Caco-2 (cell line): ENCODE measurements at regions not wholly inside any gene's neighbourhood (a gene's known extent, or its start where the extent isn't known, plus 50 kb on each side); places are given as distances from the start of the nearest gene placed in this dataset.

Experiments used
- BruUV-seq: library from RNA; stranded (reverse); fragments of 400-500 nt; replicated peaks from 2 replicates; lab custom pipeline; 2021; lab: Mats Ljungman, UMichigan
- CTCF ChIA-PET: fragments of 300-600 bp; sonication (Branson Sonifier 250); formaldehyde crosslinking; loops from one replicate; lab custom pipeline; 2022; ENCODE audit warnings: antibody characterized with exemption; lab: Charles Lee
- POLR2A ChIA-PET: fragments of 300-600 bp; sonication (Branson Sonifier 250); formaldehyde crosslinking; loops from one replicate; lab custom pipeline; 2022; ENCODE audit warnings: antibody characterized with exemption; lab: Charles Lee
- DNase-seq, 2 experiments: peaks; one replicate each; pipeline versions ENCODE4 v3.0.0 to v3.0.0-alpha.2; 2020 to 2022
- H3K27me3 ChIP-seq: replicated peaks from 2 replicates; pipeline ENCODE4 v1.6.0; 2011; ENCODE audit warnings: low read length; ENCODE audit not compliant: control insufficient read depth, insufficient read depth
- H3K36me3 ChIP-seq: 2 replicates; pipeline ENCODE4 v1.5.1; 2011; ENCODE audit warnings: low read length; ENCODE audit not compliant: control insufficient read depth, insufficient read depth
- H3K4me1 ChIP-seq: fragments of 250-450 bp; sonication (Bioruptor Pico); 2 replicates; pipeline ENCODE4 v1.5.1; 2020; ENCODE audit warnings: mild to moderate bottlenecking
- H3K4me3 ChIP-seq: 2 replicates; pipeline ENCODE4 v1.5.1; 2011; ENCODE audit warnings: low read depth, mild to moderate bottlenecking, control low read depth, low read length
- H3K9me3 ChIP-seq: fragments of 250-450 bp; sonication (Bioruptor Pico); 2 replicates; pipeline ENCODE4 v1.5.1; 2020; ENCODE audit warnings: mild to moderate bottlenecking, moderate library complexity
- H3K27ac Mint-ChIP-seq: one replicate; pipeline ENCODE4 v1.8.0; 2022; ENCODE audit warnings: mixed read lengths; ENCODE audit not compliant: unreplicated experiment
- H3K27me3 Mint-ChIP-seq: one replicate; pipeline ENCODE4 v1.8.0; 2022; ENCODE audit warnings: mixed read lengths; ENCODE audit not compliant: insufficient read depth, unreplicated experiment
- H3K36me3 Mint-ChIP-seq: one replicate; pipeline ENCODE4 v1.8.0; 2022; ENCODE audit warnings: mild to moderate bottlenecking, mixed read lengths; ENCODE audit not compliant: insufficient read depth, unreplicated experiment
- H3K4me1 Mint-ChIP-seq: one replicate; pipeline ENCODE4 v1.8.0; 2022; ENCODE audit warnings: low read depth, mixed read lengths; ENCODE audit not compliant: unreplicated experiment
- H3K4me3 Mint-ChIP-seq: one replicate; pipeline ENCODE4 v1.8.0; 2022; ENCODE audit warnings: mild to moderate bottlenecking, moderate library complexity, mixed read lengths; ENCODE audit not compliant: unreplicated experiment
- H3K9me3 Mint-ChIP-seq: one replicate; pipeline ENCODE4 v1.8.0; 2022; ENCODE audit warnings: mixed read lengths; ENCODE audit not compliant: unreplicated experiment
- intact Hi-C: fragments of 100-400 bp; cut with micrococcal nuclease; formaldehyde crosslinking; loops from one replicate; pipeline ENCODE4 v1.10.0; 2022; ENCODE audit not compliant: unreplicated experiment
- TF ChIP-seq, protein P1 (sequence below), 2 experiments: fragments of 200-600 bp in 1 of 2; IDR thresholded peaks; 1 replicate in 1 of 2; 2 replicates in 1 of 2; pipeline versions ENCODE4 v1.5.1 to v1.8.0; 2011 to 2022; ENCODE audit warnings: antibody characterized with exemption in 1 of 2, control low read depth in 1 of 2, inconsistent platforms in 1 of 2, low read depth in 1 of 2, low read length in 1 of 2, mild to moderate bottlenecking in 1 of 2, moderate library complexity in 1 of 2; ENCODE audit not compliant: insufficient read depth in 1 of 2, severe bottlenecking in 1 of 2, unreplicated experiment in 1 of 2

DNA sequence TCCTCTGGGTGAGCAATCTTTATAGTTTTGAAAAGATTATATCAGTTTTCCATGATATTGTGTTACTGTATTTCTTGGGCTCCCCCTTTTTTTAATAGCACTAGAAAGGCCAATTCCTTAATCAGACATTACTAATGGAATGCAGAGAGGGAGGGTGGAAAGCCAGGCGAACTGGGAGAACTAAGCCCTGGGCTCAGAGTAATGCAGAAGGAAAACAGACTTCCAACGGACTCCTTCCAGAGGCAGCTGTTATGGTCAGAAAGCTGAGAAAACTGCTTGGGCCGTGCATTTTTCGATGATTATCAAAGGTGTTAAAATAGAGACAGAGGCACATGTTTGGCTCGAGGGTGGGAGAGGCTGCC, 206.3 kb downstream of the FOXD2 start:
- no peak overlapping the region for H3K27ac Mint-ChIP-seq
- ChIA-PET POLR2A (no interaction called here), CTCF (no interaction called here)
- Histone ChIP-seq H3K4me1 (no peaks in the 10 kb centered on the region), H3K9me3 (no peaks in the 10 kb centered on the region), H3K27me3 (no peaks in the 10 kb centered on the region), H3K4me3 (no peak overlapping the region), H3K36me3 (no peaks in the 10 kb centered on the region)
- intact Hi-C loops: no loop called here
- H3K4me1 Mint-ChIP-seq: no peaks in the 10 kb centered on the region
- DNase-seq: no peak
- no peaks in the 10 kb centered on the region for H3K9me3 Mint-ChIP-seq
- no peaks in the 10 kb centered on the region for H3K36me3 Mint-ChIP-seq
- no peak overlapping the region for H3K4me3 Mint-ChIP-seq
- TF ChIP-seq, protein P1, sequence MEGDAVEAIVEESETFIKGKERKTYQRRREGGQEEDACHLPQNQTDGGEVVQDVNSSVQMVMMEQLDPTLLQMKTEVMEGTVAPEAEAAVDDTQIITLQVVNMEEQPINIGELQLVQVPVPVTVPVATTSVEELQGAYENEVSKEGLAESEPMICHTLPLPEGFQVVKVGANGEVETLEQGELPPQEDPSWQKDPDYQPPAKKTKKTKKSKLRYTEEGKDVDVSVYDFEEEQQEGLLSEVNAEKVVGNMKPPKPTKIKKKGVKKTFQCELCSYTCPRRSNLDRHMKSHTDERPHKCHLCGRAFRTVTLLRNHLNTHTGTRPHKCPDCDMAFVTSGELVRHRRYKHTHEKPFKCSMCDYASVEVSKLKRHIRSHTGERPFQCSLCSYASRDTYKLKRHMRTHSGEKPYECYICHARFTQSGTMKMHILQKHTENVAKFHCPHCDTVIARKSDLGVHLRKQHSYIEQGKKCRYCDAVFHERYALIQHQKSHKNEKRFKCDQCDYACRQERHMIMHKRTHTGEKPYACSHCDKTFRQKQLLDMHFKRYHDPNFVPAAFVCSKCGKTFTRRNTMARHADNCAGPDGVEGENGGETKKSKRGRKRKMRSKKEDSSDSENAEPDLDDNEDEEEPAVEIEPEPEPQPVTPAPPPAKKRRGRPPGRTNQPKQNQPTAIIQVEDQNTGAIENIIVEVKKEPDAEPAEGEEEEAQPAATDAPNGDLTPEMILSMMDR (IDR thresholded peaks at IDR 0.05; ENCODE audit: insufficient read depth in 1 of 2, low read depth in 1 of 2, low read length in 1 of 2, severe bottlenecking in 1 of 2, unreplicated experiment in 1 of 2): no peak
- BruUV-seq: no TSS peak
- H3K27me3 Mint-ChIP-seq: peaks cover 4% of the 10 kb centered on the region

DNA sequence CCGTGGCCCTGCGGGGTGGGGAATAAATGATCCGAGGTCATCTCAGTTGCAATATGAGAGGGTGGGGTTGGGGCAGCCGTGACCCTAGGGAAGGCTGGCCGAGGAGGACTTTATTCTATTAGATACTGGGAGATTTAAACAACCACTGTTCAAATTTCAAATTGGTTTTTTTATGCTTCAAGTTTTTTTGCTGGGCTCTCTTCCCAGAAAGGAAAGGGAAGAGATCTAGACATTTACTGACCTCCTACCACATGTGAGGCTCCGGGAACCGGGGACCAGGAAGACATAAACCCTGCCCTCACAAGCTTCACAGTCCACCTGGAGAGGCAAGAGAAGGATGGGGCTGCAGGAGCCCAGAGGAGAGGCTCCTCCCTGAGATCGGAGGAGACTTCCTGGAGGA, 207.3 kb downstream of the FOXD2 start:
- H3K36me3 ChIP-seq: no peaks in the 10 kb centered on the region
- Mint-ChIP-seq H3K9me3 (no peaks in the 10 kb centered on the region), H3K36me3 (no peaks in the 10 kb centered on the region), H3K27me3 (peaks cover 4% of the 10 kb centered on the region), H3K27ac (no peak overlapping the region), H3K4me3 (no peak overlapping the region), H3K4me1 (no peaks in the 10 kb centered on the region)
- no peaks in the 10 kb centered on the region for H3K4me1 ChIP-seq
- H3K27me3 ChIP-seq: no peaks in the 10 kb centered on the region
- no peak overlapping the region for H3K4me3 ChIP-seq
- H3K9me3 ChIP-seq: no peaks in the 10 kb centered on the region
- intact Hi-C loops: no loop called here
- BruUV-seq: no TSS peak
- no peak for DNase-seq
- CTCF ChIA-PET: no interaction called here
- POLR2A ChIA-PET: interaction anchor here (0.6 kb wide), 1 partner anchor 115 kb away, joined by 3 read pairs; no protein-coding TSS in a partner anchor
- TF ChIP-seq, protein P1 (IDR thresholded peaks at IDR 0.05; ENCODE audit: insufficient read depth in 1 of 2, low read depth in 1 of 2, low read length in 1 of 2, severe bottlenecking in 1 of 2, unreplicated experiment in 1 of 2): no peak

DNA sequence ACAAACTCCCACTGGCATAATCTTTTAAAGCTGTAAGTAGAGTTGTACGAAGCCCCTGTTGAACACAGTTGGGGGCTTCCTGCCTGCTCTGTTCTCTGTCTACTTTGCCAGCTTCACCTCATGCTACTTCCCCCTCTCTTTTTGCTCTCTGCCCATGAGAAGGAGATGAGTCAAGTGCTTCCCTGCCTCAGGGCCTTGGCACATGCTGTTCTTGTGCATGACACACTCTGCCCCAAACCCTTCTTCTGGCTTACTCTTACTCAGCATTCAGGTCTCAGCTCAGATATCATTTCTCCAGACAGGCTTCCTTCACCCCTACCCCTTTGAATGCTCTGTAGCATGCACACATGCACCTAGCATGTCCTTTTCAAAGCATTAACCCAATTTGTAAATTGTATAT, 208.8 kb downstream of the FOXD2 start:
- ChIA-PET CTCF (no interaction called here), POLR2A (no interaction called here)
- Mint-ChIP-seq H3K4me1 (peaks cover 7% of the 10 kb centered on the region), H3K27me3 (peaks cover 4% of the 10 kb centered on the region), H3K36me3 (no peaks in the 10 kb centered on the region), H3K9me3 (no peaks in the 10 kb centered on the region), H3K27ac (no peak overlapping the region), H3K4me3 (no peak overlapping the region)
- no peak for DNase-seq
- Histone ChIP-seq H3K4me1 (peaks cover under 1% of the 10 kb centered on the region; the same call in 1 of the 2 replicates), H3K27me3 (no peaks in the 10 kb centered on the region), H3K4me3 (no peak overlapping the region), H3K9me3 (no peaks in the 10 kb centered on the region), H3K36me3 (no peaks in the 10 kb centered on the region)
- intact Hi-C loops: no loop called here
- TF ChIP-seq, protein P1 (IDR thresholded peaks at IDR 0.05; ENCODE audit: insufficient read depth in 1 of 2, low read depth in 1 of 2, low read length in 1 of 2, severe bottlenecking in 1 of 2, unreplicated experiment in 1 of 2): no peak
- BruUV-seq: no TSS peak
